ENCODE measurements at regions not wholly inside any gene's neighbourhood (a gene's known extent, or its start where the extent isn't known, plus 50 kb on each side); places are given as distances from the start of the nearest gene placed in this dataset.
"Not testable (repeated sequence)": the region's sequence is repeated elsewhere in the genome, so short reads cannot be mapped to it uniquely, and the experiment has no call there.

DNA sequence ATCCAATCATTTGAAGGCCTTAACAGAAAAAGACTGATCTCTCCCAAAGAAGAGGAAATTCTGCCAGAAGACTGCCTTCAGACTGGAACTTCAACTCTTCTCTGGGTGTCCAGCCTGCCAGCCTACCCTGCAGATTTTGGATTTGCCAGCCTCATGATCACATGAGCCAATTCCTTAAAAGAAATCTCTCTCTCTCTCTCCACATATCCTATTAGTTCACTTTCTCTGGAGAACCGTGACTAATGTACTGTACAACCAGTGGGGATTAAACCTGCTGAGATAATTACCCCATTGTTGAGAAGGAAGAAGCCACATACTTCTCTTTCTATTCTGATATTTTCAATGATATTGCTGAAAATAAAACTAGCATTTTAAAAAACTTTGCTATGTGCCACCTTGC is 711.3 kb upstream of the AMOT start:
- Mint-ChIP-seq H3K4me1 (no peaks in the 10 kb centered on the region), H3K4me3 (no peak overlapping the region), H3K36me3 (no peaks in the 10 kb centered on the region), H3K27ac (no peak overlapping the region), H3K9me3 (peaks cover 1% of the 10 kb centered on the region), H3K27me3 (no peaks in the 10 kb centered on the region)
- no peak for DNase-seq
- CTCF ChIA-PET = no interaction called here

DNA sequence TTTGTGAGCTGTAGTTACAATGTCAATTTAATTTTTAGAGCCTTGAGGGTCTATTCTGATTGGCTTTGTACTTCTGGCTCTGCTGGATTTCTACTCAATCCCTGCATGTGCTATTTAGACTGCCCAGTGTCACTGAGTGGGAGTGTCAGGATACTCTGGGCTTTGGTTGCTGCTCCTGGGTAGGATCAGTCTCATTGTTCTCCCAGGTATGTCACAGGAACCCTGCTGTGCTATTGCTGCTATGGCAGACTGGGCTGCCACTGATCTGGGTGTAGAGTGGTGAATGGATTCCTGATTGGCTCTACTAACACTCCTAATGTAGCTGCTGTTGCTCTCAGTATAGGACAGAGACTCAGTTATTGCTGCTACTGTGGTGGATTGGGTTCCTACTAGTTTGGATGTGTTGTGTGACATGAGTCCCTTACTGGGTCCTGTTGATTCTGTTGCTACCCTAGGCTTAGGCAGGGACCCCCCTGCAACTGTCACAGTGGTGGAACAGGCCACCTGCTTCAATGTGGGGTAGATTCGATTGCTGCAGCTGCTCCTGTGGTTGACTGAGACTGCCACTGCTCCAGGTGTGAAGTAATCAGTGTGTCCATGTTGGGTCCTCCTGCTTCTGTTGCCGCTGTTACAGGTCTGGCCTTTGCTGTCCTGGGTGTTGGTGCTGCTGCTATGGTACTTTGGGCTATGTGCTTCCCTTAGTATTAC is 707.8 kb upstream of the AMOT start:
- Mint-ChIP-seq H3K27ac (no peak overlapping the region), H3K27me3 (no peaks in the 10 kb centered on the region), H3K4me1 (no peaks in the 10 kb centered on the region), H3K4me3 (no peak overlapping the region), H3K9me3 (peaks cover 3% of the 10 kb centered on the region), H3K36me3 (no peaks in the 10 kb centered on the region)
- CTCF ChIA-PET = no interaction called here
- no peak for DNase-seq

DNA sequence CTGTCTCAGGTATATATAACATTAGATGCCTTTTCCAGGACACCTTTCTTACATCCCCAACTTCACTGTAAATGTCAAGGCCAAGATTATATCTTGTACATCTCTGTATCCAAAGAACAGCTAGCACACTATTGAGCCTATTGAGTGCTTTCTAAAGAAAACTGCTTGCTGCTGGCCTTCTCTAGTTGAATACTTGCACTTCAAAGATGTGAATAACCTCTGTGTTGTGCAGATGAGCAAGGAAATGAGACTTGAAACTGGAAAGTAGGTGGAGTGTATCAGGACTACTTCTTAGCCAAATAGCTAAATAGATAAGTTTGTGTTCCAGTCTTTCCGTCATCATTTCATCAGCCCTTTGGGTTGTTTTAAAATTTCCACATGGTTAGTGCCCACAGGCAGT is 704.4 kb upstream of the AMOT start:
- CTCF ChIA-PET = no interaction called here
- Mint-ChIP-seq H3K4me3 (no peak overlapping the region), H3K9me3 (peaks cover 3% of the 10 kb centered on the region), H3K27me3 (no peaks in the 10 kb centered on the region), H3K27ac (no peak overlapping the region), H3K4me1 (no peaks in the 10 kb centered on the region), H3K36me3 (no peaks in the 10 kb centered on the region)
- DNase-seq = no peak

GRCh38 chrX:113539599-113540356 is 699.1 kb upstream of the AMOT start:
- H3K4me3 Mint-ChIP-seq = no peak overlapping the region
- H3K27ac Mint-ChIP-seq = no peak overlapping the region
- H3K9me3 Mint-ChIP-seq = no peaks in the 10 kb centered on the region
- no peaks in the 10 kb centered on the region for H3K4me1 Mint-ChIP-seq
- no peaks in the 10 kb centered on the region for H3K27me3 Mint-ChIP-seq
- no peaks in the 10 kb centered on the region for H3K36me3 Mint-ChIP-seq
- DNase-seq = no peak
- CTCF ChIA-PET = no interaction called here

DNA sequence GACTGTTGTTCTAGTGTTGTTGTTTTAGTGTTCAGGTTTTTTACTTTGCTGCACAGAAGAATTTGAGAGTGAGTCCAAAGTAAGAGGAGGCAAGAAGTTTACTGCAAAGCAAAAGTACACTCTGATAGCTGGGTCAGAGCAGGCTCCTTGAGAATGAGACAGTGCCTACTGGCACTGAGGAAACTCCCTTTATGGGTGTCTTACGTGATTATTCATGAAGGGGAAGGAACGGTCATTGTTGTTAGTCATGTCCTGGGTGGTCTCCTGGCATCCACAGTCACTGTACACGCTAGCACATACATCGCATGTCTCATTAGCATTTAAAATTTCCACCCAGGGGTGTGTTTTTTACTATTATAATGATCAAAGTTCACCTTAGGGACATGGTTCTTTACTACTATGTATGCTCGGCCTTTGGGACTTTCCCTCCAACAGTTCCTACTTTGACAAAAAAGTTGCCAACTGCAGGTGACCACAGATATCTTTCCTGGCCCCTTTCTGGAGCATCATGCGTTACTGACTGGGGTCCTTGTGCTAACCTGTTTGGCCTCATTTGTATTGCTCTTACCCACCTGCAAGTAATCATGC is 688.9 kb upstream of the AMOT start:
- H3K9me3 Mint-ChIP-seq = peaks cover 3% of the 10 kb centered on the region
- CTCF ChIA-PET = no interaction called here
- H3K36me3 Mint-ChIP-seq = no peaks in the 10 kb centered on the region
- no peaks in the 10 kb centered on the region for H3K27me3 Mint-ChIP-seq
- H3K27ac Mint-ChIP-seq = no peak overlapping the region
- DNase-seq = no peak
- no peaks in the 10 kb centered on the region for H3K4me1 Mint-ChIP-seq
- H3K4me3 Mint-ChIP-seq = no peak overlapping the region

GRCh38 chrX:113522814-113523213 is 682.2 kb upstream of the AMOT start:
- no peaks in the 10 kb centered on the region for H3K36me3 Mint-ChIP-seq
- CTCF ChIA-PET = no interaction called here
- H3K27me3 Mint-ChIP-seq = no peaks in the 10 kb centered on the region
- H3K4me3 Mint-ChIP-seq = no peak overlapping the region
- H3K27ac Mint-ChIP-seq = no peak overlapping the region
- no peak for DNase-seq
- H3K4me1 Mint-ChIP-seq = no peaks in the 10 kb centered on the region
- no peaks in the 10 kb centered on the region for H3K9me3 Mint-ChIP-seq

GRCh38 chrX:113514906-113515305 is 674.3 kb upstream of the AMOT start:
- H3K4me1 Mint-ChIP-seq = no peaks in the 10 kb centered on the region
- CTCF ChIA-PET = no interaction called here
- H3K27ac Mint-ChIP-seq = no peak overlapping the region
- H3K9me3 Mint-ChIP-seq = peaks cover 2% of the 10 kb centered on the region
- no peaks in the 10 kb centered on the region for H3K27me3 Mint-ChIP-seq
- no peaks in the 10 kb centered on the region for H3K36me3 Mint-ChIP-seq
- DNase-seq = no peak
- no peak overlapping the region for H3K4me3 Mint-ChIP-seq

DNA sequence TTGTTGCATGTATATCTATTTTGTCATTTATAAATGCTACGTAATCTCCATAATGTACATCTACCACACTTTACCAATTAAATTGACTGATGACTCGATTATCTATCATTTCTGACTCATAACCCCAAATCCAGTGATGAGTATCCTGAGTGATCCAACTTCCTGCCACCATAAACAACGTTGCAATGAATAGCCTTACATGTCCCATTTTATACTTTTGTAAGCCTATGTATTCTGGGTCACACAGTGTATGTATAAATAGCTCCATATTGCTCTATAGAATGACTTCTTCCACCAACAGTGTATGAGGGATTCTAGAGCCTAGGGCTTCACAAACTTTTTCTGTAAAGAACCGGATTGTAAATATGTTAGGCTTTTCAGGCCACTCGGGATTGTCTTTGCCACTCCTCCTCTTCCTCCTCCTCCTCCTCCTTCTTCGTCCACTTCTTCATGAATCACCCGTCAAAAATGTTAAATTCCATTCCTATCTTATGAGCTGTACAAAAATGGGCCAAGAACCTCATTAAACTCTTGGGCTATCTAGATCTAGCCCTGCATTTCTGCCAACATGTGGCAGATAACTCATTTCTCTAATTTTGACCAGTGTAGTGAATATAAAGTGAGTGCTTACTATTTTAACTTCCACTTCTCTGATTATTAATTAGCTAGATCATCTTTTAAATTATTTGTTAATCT is 672.2 kb upstream of the AMOT start:
- no peaks in the 10 kb centered on the region for H3K4me1 Mint-ChIP-seq
- CTCF ChIA-PET = no interaction called here

GRCh38 chrX:113510586-113510985 is 670.0 kb upstream of the AMOT start:
- Mint-ChIP-seq H3K27ac (no peak overlapping the region), H3K9me3 (peaks cover 2% of the 10 kb centered on the region), H3K27me3 (no peaks in the 10 kb centered on the region), H3K4me3 (no peak overlapping the region), H3K4me1 (no peaks in the 10 kb centered on the region), H3K36me3 (no peaks in the 10 kb centered on the region)
- CTCF ChIA-PET = no interaction called here
- DNase-seq = no peak

More for the DNA sequence above, 672.2 kb upstream of the AMOT start:
- no peak for DNase-seq
- no peak overlapping the region for H3K4me3 Mint-ChIP-seq
- no peak overlapping the region for H3K27ac Mint-ChIP-seq
- no peaks in the 10 kb centered on the region for H3K36me3 Mint-ChIP-seq
- no peaks in the 10 kb centered on the region for H3K27me3 Mint-ChIP-seq
- peaks cover 2% of the 10 kb centered on the region for H3K9me3 Mint-ChIP-seq

GRCh38 chrX:113492895-113493294 is 652.3 kb upstream of the AMOT start:
- Mint-ChIP-seq H3K4me3 (no peak overlapping the region), H3K27ac (no peak overlapping the region), H3K4me1 (no peaks in the 10 kb centered on the region), H3K9me3 (peaks cover 6% of the 10 kb centered on the region), H3K27me3 (no peaks in the 10 kb centered on the region), H3K36me3 (no peaks in the 10 kb centered on the region)
- CTCF ChIA-PET = no interaction called here
- no peak for DNase-seq

DNA sequence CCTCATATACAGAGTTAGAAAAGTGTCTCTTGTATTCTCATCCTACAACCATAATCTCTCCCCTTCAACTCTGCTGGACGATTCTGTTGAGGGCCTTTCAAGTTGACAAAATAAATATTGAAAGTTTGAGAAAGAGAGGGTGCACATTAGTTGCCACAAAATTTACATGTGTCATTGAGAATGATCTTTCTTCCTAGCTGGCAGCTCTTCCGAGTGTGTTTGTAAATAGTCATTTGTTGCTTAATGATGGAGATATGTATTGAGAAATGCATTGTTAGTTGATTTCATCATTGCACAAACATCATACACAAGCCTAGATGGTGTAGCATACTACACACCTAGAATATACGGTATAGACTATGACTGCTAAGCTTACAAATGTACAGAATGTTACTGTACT is 632.8 kb upstream of the AMOT start:
- Mint-ChIP-seq H3K27ac (no peak overlapping the region), H3K27me3 (no peaks in the 10 kb centered on the region), H3K4me1 (no peaks in the 10 kb centered on the region), H3K9me3 (no peaks in the 10 kb centered on the region), H3K4me3 (no peak overlapping the region), H3K36me3 (no peaks in the 10 kb centered on the region)
- no peak for DNase-seq
- CTCF ChIA-PET = no interaction called here

DNA sequence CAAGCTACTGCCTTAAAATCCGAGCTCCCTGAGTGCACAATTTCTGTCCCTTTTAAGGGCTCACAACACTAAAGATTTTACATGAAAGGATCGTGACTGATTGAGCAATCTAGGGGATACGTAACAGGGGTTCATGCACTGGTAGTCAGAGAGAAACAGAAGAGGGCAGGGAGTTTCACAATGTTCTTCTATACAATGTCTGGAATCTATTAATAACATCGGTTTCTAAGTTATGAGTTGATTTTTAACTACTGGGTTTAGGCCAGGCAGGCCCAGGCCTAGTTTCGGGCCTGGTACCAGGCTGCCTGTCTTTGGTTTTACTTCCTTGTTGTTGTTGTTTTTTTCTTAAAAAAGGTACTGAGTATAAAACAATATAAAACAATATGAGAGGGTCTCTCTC is 632.4 kb upstream of the AMOT start:
- H3K36me3 Mint-ChIP-seq, H3K27me3 Mint-ChIP-seq, H3K4me1 Mint-ChIP-seq, H3K27ac Mint-ChIP-seq, DNase-seq, H3K4me3 Mint-ChIP-seq, H3K9me3 Mint-ChIP-seq, CTCF ChIA-PET: not testable (repeated sequence)

GRCh38 chrX:113470166-113470565 is 629.5 kb upstream of the AMOT start:
- no peaks in the 10 kb centered on the region for H3K9me3 Mint-ChIP-seq
- H3K36me3 Mint-ChIP-seq = no peaks in the 10 kb centered on the region
- CTCF ChIA-PET = no interaction called here
- no peak for DNase-seq
- H3K27me3 Mint-ChIP-seq = no peaks in the 10 kb centered on the region
- H3K4me3 Mint-ChIP-seq = no peak overlapping the region
- no peak overlapping the region for H3K27ac Mint-ChIP-seq
- no peaks in the 10 kb centered on the region for H3K4me1 Mint-ChIP-seq

DNA sequence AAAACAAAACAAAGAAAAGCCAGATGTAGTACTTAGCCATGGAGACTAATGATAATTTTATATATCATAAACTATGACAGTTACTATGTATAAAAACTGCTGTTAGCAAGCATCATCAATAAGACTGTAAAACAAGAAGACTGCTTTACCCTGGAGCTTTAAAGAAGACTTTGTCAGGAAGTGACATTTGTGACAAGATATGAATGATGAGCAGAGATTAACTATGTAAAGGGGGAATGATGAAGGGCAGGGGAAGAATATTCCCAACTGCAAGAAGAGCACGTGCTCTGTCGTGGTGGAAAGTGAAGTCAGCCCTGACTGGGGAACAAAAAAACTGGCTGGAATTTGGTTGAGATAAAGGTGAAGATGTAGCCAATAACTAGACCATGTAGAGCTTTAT is 617.1 kb upstream of the AMOT start:
- H3K27me3 Mint-ChIP-seq = no peaks in the 10 kb centered on the region
- H3K4me1 Mint-ChIP-seq = no peaks in the 10 kb centered on the region
- CTCF ChIA-PET = no interaction called here
- no peak for DNase-seq
- no peaks in the 10 kb centered on the region for H3K36me3 Mint-ChIP-seq
- H3K4me3 Mint-ChIP-seq = no peak overlapping the region
- H3K9me3 Mint-ChIP-seq = peaks cover 6% of the 10 kb centered on the region
- H3K27ac Mint-ChIP-seq = no peak overlapping the region

DNA sequence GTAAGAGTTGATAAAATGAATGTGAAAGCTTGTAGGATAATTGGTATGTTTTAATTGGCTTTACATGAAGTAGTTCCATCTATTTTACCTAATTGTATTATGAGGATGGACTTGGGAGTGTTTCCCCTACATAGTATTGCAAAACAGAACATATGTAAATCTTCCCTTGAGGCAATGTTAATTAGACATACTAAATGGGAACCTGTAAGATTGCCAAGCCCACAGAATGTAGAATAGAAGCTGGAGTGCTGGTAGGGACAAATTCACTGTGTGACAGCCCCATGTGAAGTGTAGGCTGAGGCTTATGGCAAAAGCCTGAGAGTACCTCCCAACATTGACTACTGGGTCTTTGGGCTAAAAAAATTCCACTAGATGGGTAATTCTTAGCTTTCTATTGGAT is 615.0 kb upstream of the AMOT start:
- Mint-ChIP-seq H3K4me1 (no peaks in the 10 kb centered on the region), H3K27me3 (no peaks in the 10 kb centered on the region), H3K9me3 (peaks cover 8% of the 10 kb centered on the region), H3K4me3 (no peak overlapping the region), H3K27ac (no peak overlapping the region), H3K36me3 (no peaks in the 10 kb centered on the region)
- CTCF ChIA-PET = no interaction called here
- no peak for DNase-seq

Measured in activated naive CD4-positive, alpha-beta T cell treated with anti-CD3 and anti-CD28 coated beads, Interleukin-2, amount 10 ng/mL, durations not matched to agents 7 days and 5 days (primary cell).